Spleen (tissue), 11 donors: ENCODE measurements at regions not wholly inside any gene's neighbourhood (a gene's known extent, or its start where the extent isn't known, plus 50 kb on each side); places are given as distances from the start of the nearest gene placed in this dataset.

Experiments
- DNase-seq: peaks from one replicate; pipeline ENCODE4 v3.0.0-alpha.2; 2020
- H3K27ac ChIP-seq, 8 donors: fragments of 200-600 bp; sonication (generic) in 7 of 8; 1 replicate in 4 of 8; 2 replicates in 4 of 8; pipeline versions ENCODE4 v1.5.0 to v1.8.0; 2016 to 2021; ENCODE audit warnings: inconsistent platforms in 4 of 8, mild to moderate bottlenecking in 4 of 8, moderate library complexity in 1 of 8
- H3K27me3 ChIP-seq, 7 donors: fragments of 200-600 bp; sonication (generic) in 6 of 7; replicated peaks in 1 of 7; 1 replicate in 4 of 7; 2 replicates in 3 of 7; pipeline versions ENCODE4 v1.5.0 to v1.8.0; 2016 to 2021; ENCODE audit warnings: inconsistent platforms in 3 of 7, mild to moderate bottlenecking in 1 of 7
- H3K36me3 ChIP-seq, 6 donors: fragments of 200-600 bp; sonication (generic) in 5 of 6; 1 replicate in 4 of 6; 2 replicates in 2 of 6; pipeline versions ENCODE4 v1.5.0 to v1.8.0; 2016 to 2021; ENCODE audit warnings: inconsistent platforms in 2 of 6
- H3K4me1 ChIP-seq, 6 donors: fragments of 200-600 bp; sonication (generic) in 5 of 6; 1 replicate in 3 of 6; 2 replicates in 3 of 6; pipeline versions ENCODE4 v1.5.0 to v1.8.0; 2016 to 2021; ENCODE audit warnings: inconsistent platforms in 3 of 6
- H3K4me3 ChIP-seq, 8 donors: fragments of 200-600 bp; sonication (generic) in 7 of 8; 1 replicate in 4 of 8; 2 replicates in 4 of 8; pipeline versions ENCODE4 v1.5.0 to v1.8.0; 2016 to 2021; ENCODE audit warnings: inconsistent platforms in 4 of 8, mild to moderate bottlenecking in 4 of 8, moderate library complexity in 2 of 8
- H3K9me3 ChIP-seq, 8 donors: fragments of 200-600 bp; sonication (generic) in 7 of 8; 1 replicate in 4 of 8; 2 replicates in 4 of 8; pipeline versions ENCODE4 v1.5.0 to v1.8.0; 2016 to 2021; ENCODE audit warnings: inconsistent platforms in 4 of 8
- POLR2A ChIP-seq, 3 donors: fragments of 450-650 bp; IDR thresholded peaks; one replicate each; pipeline ENCODE4 v1.5.1; 2017; ENCODE audit warnings: antibody characterized with exemption in 3 of 3, mild to moderate bottlenecking in 1 of 3
- POLR2AphosphoS5 ChIP-seq, 3 donors: sonication (generic); formaldehyde crosslinking; IDR thresholded peaks; one replicate each; pipeline ENCODE4 v1.5.1; 2017; ENCODE audit warnings: antibody characterized with exemption in 3 of 3
- WGBS, 5 donors: extraction: QIAGEN DNeasy Blood & Tissue Kit in 3 of 5; methylation state at CpG; one replicate each; pipeline versions ENCODE4 v1.1.5 to v1.1.7; 2013 to 2018; 5-methylcytosine and 5-hydroxymethylcytosine counted together
- intact Hi-C: fragments of 100-400 bp; cut with DNase I; formaldehyde crosslinking; loops from one replicate; pipeline ENCODE4 v1.15.0; 2023; ENCODE audit warnings: low total_unique reads
- TF ChIP-seq, protein P1 (sequence below), 11 experiments: fragments of 200-600 bp in 7 of 11; fragments of 450-650 bp in 4 of 11; sonication (generic) in 4 of 11; IDR thresholded peaks in 8 of 11; conservative IDR thresholded peaks in 3 of 11; 1 replicate in 7 of 11; 2 replicates in 4 of 11; pipeline versions ENCODE4 v1.4.0 to v1.8.0; 2016 to 2021; ENCODE audit warnings: antibody characterized with exemption in 11 of 11, inconsistent platforms in 4 of 11, mild to moderate bottlenecking in 1 of 11
- donor health status: healthy with polysubstance abuse.
- donor health status: DM: no; HTN: no; CAD: no; lungs with moderate emphysema.
- donor health status: DM: no; HTN: no; CAD: no.
- donor health status: Bipolar disorder and iron deficiency.
- donor health status: healthy.
- donor health status: DM: no; HTN: no; CAD: no.
- donor health status: DM: yes; HTN: yes; CAD: no.

DNA sequence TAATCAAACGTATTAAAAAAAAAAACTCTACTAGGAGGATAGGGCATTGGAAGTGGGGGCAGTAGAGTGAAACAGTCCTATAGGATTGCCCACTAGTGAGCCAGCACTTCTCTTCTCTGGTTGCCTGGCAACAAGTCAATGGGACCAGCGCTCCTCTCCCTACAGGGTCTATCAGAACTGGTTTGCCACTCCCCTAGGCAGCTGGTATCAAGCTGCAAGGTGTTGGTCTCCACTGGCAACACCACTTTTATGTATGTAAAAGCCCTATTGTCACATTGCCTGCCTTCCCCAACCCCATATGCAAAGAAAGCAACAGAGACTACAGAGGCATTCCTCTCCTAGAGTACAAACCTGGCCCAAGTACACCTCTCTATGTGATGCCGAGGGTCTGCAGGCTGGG, 166.9 kb upstream of the MCHR2 start:
- H3K27ac ChIP-seq = no peak overlapping the region
- TF ChIP-seq POLR2AphosphoS5 (IDR thresholded peaks at IDR 0.05) (no peak), POLR2A (IDR thresholded peaks at IDR 0.05) (no peak)
- TF ChIP-seq, protein P1, sequence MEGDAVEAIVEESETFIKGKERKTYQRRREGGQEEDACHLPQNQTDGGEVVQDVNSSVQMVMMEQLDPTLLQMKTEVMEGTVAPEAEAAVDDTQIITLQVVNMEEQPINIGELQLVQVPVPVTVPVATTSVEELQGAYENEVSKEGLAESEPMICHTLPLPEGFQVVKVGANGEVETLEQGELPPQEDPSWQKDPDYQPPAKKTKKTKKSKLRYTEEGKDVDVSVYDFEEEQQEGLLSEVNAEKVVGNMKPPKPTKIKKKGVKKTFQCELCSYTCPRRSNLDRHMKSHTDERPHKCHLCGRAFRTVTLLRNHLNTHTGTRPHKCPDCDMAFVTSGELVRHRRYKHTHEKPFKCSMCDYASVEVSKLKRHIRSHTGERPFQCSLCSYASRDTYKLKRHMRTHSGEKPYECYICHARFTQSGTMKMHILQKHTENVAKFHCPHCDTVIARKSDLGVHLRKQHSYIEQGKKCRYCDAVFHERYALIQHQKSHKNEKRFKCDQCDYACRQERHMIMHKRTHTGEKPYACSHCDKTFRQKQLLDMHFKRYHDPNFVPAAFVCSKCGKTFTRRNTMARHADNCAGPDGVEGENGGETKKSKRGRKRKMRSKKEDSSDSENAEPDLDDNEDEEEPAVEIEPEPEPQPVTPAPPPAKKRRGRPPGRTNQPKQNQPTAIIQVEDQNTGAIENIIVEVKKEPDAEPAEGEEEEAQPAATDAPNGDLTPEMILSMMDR (IDR thresholded peaks at IDR 0.05 in 8 of 11, conservative IDR thresholded peaks at IDR 0.05 in 3 of 11) = no peak
- H3K4me1 ChIP-seq = no peaks in the 10 kb centered on the region
- H3K4me3 ChIP-seq = no peak overlapping the region
- intact Hi-C loops = no loop called here
- peaks cover 0 to 3% (median 0%) of the 10 kb centered on the region in 8 donors for H3K9me3 ChIP-seq
- no peaks in the 10 kb centered on the region for H3K36me3 ChIP-seq
- peaks cover 0 to 8% (median 0%) of the 10 kb centered on the region in 7 donors for H3K27me3 ChIP-seq
- 51 to 78% (median 63%) methylated on average over 3 of the region's 3 CpGs for WGBS, 5 donors
- no peak for DNase-seq

DNA sequence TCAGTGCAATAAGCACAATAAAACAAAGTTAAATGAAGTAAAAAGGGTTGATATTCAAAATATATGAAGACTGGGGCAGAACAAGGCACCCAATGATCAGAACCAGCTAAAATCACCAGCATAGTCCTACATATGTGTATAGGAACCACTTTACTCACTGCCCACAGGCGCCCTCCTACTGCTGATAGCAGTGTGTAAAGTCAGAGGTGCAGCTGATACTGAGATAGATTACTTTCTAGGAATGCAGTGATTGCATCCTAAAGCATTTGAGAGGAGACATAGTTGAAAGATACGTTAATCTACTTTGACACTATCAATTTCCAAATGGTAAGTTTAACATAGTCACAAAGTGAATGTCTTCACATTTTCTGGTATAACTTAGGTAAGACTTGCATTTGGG, 161.1 kb upstream of the MCHR2 start:
- Histone ChIP-seq H3K27ac (no peak overlapping the region), H3K9me3 (peaks cover 0 to 3% (median 0%) of the 10 kb centered on the region in 8 donors), H3K4me1 (no peaks in the 10 kb centered on the region), H3K4me3 (no peak overlapping the region), H3K27me3 (no peaks in the 10 kb centered on the region), H3K36me3 (no peaks in the 10 kb centered on the region)
- intact Hi-C loops = no loop called here
- no peak for TF ChIP-seq POLR2AphosphoS5 (IDR thresholded peaks at IDR 0.05)
- TF ChIP-seq POLR2A (IDR thresholded peaks at IDR 0.05) = no peak
- TF ChIP-seq, protein P1 (IDR thresholded peaks at IDR 0.05 in 8 of 11, conservative IDR thresholded peaks at IDR 0.05 in 3 of 11) = no peak
- DNase-seq = no peak
- WGBS, 5 donors = 77 to 83% (median 82%) methylated on average over 2 of the region's 2 CpGs

GRCh38 chr6:100153636-100154275, 159.7 kb upstream of the MCHR2 start:
- 56 to 79% (median 59%) methylated on average over 2 of the region's 2 CpGs for WGBS, 5 donors
- H3K27me3 ChIP-seq = no peaks in the 10 kb centered on the region
- no peaks in the 10 kb centered on the region for H3K4me1 ChIP-seq
- peaks cover 0 to 3% (median 0%) of the 10 kb centered on the region in 8 donors for H3K9me3 ChIP-seq
- no peak for DNase-seq
- no peak overlapping the region for H3K27ac ChIP-seq
- H3K36me3 ChIP-seq = no peaks in the 10 kb centered on the region
- H3K4me3 ChIP-seq = no peak overlapping the region
- TF ChIP-seq POLR2A (IDR thresholded peaks at IDR 0.05) (no peak), POLR2AphosphoS5 (IDR thresholded peaks at IDR 0.05) (no peak)
- TF ChIP-seq, protein P1 (IDR thresholded peaks at IDR 0.05 in 8 of 11, conservative IDR thresholded peaks at IDR 0.05 in 3 of 11) = no peak
- intact Hi-C loops = no loop called here

- Histone ChIP-seq H3K27ac (no peak overlapping the region), H3K4me3 (no peak overlapping the region), H3K4me1 (no peaks in the 10 kb centered on the region), H3K9me3 (peaks cover 0 to 3% (median 0%) of the 10 kb centered on the region in 8 donors), H3K36me3 (no peaks in the 10 kb centered on the region), H3K27me3 (no peaks in the 10 kb centered on the region)
- no peak for TF ChIP-seq POLR2AphosphoS5 (IDR thresholded peaks at IDR 0.05)
- TF ChIP-seq, protein P1 (IDR thresholded peaks at IDR 0.05 in 8 of 11, conservative IDR thresholded peaks at IDR 0.05 in 3 of 11) = no peak
- TF ChIP-seq POLR2A (IDR thresholded peaks at IDR 0.05) = no peak
- 64 to 84% (median 78%) methylated on average over 1 of the region's 1 CpG for WGBS, 5 donors
- DNase-seq = no peak
- intact Hi-C loops = no loop called here
Measured at GRCh38 chr6:100152201-100152600, 158.2 kb upstream of the MCHR2 start.
